ENCODE measurements at regions not wholly inside any gene's neighbourhood (a gene's known extent, or its start where the extent isn't known, plus 50 kb on each side); places are given as distances from the start of the nearest gene placed in this dataset.
"Not testable (repeated sequence)": the region's sequence is repeated elsewhere in the genome, so short reads cannot be mapped to it uniquely, and the experiment has no call there.

DNA sequence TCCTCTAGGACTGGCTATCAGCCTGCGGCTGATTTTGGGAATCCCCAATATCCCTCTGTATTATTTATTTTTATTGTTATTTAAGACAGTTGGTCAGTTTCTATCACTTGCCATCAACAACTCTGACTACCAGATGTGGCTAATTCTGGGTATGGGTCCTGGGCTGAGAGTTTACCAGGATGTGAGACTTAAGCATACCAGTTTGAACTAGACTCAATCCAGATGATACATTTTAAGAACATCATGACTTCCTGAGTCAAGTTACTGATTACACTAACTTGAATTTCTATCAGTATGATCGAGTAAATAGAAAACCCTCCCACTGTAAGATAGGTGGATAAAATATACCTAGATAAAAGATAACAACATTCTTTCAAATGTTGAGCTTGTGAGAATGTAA lies 634.0 kb downstream of the MAT2B start:
- no peak for DNase-seq

DNA sequence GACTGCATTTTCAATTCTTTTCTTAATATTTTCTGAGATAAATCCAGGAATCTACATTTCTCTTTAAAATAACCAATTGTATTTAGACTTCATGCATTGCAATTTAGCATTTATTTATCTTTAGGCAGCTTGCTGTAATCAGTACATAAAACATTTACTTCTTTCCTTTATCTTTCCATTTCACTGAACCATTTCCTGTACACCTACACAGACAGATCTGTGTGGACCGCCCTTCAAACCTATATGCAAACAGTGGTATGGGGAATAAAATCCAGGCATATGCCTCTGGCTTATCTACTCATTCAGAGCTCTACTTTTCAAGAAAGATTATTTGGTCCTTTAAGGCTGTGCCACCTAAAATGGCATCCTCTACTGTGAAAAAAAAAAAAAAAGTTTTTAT lies 640.0 kb downstream of the MAT2B start:
- no peak for DNase-seq

DNA sequence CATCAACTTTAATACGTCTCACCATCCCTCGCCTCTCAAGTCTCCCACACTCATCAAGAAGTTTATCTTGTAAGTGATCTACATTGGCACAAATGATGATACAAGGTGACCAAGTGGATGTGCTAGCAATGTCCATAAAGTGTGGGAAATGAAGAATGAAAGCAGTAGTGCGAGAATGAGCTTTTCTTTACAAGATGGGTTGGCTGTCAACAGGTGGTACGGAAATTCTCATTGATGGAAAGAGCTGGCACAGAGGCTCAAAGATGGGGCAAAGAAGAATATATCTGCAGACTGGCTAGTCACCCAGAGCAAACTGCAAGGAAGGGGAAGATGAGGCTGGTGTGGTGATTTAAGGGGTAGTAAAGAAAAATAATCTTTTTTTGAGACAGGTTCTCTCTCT lies 640.8 kb downstream of the MAT2B start:
- DNase-seq = no peak

DNA sequence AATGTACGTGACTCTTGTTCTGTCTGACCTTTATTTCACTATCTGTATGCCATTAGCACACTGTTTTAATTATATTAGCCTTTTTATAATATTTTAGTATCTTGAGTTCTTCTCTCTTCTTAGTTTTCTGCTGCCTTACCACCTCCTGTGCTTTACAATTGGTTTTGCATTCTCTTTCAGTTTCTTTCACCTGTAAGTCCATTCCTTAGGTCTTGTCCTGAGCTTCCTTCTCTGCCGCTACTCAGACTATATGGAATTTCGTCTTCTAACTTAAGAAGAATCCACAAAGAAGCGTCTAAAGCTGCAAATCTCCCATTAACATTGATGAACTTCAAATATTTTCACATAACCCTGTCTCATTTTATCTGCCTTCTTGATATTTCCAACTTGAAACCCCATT lies 642.9 kb downstream of the MAT2B start:
- no peak for DNase-seq

DNA sequence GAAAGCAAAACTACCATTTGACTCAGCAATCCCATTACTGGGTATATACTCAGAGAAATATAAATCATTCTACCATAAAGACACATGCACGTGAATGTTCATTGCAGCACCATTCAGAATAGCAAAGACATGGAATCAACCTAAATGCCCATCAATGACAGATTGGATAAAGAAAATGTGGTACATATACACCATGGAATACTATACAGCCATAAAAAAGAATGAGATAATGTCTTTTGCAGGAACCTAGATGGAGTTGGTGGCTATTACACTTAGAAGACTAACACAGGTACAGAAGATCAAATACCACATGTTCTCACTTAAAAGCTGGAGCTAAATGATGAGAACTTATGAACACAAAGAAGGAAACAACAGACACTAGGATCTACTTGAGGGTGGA lies 647.1 kb downstream of the MAT2B start:
- DNase-seq = not testable (repeated sequence)

DNA sequence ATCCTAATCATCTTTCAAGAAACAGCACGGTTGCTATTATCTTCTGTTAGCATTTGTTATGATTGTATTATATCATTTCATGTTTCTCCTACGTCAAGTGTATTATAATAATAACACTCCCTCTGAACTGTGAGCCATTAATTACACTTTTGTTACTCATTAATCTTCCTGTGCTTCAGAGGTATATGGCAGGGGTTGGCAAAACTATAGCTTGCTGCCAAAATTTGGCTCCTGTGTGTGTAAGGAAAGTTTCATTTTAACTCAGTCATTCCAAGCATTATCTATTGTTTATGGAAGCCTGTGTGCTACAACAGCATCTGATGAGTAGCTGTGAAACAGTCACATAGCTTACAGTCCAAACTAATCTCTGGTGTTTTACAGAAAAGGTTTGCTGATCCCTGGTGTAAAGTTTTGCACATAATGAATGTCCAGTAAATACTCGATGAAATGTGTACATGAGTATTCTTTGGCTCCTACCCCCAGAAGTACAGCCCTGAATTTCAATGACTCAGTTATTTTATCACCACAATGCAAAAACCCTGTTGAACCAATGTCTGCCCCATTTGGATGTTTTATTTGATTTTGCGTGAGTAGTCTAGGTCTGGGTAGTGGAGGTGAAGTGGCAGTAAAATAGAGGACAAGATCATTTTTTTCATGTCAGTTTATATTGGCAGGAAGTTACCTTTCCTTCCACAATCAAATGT lies 648.2 kb downstream of the MAT2B start:
- DNase-seq = no peak

DNA sequence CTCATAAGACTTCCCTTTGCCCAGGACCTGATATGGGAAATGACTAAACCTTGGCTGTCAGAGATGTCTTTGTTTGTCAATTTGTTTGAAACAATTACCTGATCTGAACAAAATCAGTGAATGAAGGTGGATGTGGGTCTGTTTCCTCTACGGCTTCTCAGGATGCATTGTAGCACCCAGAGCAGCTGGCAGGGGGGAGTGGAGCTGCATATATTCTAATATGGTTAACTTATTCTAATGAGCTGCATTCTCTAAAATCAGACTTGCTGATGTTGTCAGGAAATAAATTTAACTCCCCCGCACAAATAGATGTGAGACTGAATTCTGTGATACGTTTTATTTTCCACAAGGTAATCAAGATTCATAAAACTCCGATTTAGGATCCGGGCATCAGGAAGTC lies 665.4 kb downstream of the MAT2B start:
- DNase-seq = no peak

DNA sequence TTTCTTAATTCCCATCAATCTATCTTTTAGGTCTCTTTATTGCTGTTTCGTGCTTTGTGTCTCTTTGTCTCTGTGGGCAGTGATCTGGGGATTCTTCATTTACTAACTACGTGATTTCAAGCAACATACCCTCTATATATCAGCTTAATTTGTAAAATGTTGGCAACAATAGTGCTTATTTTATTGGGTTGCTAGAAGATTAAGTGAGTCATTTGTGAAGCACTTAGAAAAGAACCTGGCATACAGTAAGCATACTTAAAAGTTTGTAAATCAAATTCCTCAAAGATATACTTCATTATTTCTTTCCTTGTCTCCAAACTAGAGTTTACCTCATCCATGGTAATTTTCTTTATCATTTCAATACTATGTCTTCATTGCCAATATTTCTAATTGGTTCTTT lies 669.7 kb downstream of the MAT2B start:
- DNase-seq = no peak

DNA sequence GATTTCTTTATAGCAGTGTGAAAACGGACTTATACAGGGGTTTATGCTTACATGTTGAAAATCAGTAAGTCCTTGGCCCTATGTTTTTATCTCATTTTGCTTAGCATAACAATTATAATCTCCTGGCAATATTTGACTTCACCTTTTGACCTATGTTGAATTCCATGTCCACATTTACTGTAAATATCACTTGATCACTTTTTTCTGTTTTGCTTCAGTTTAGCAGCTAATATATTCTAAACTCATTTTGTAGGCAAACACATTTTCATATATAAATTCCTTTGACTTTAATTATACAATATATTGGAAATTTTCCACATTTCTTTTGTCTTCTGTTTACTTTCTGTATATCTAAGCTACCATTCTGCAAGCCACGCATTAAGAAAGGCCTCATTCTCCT lies 674.0 kb downstream of the MAT2B start:
- no peak for DNase-seq

DNA sequence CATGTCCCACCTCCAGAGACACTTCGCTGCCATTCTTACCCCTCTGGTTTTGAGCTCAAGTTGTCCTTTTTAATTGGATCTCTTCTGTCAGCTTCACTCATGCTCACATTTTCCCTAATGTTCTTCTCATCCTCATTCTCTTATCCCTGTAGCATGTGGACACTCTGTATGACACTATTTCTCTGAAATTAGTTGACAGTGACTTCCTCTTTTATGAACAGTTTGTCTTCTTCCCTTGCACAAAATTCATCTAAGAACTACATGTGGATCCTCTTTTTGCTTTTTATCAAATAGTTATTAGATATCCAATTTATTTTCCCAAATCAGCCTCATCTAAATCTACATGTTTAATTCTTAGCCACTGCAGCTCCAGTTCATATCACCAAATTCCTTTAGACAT lies 676.2 kb downstream of the MAT2B start:
- DNase-seq = no peak

DNA sequence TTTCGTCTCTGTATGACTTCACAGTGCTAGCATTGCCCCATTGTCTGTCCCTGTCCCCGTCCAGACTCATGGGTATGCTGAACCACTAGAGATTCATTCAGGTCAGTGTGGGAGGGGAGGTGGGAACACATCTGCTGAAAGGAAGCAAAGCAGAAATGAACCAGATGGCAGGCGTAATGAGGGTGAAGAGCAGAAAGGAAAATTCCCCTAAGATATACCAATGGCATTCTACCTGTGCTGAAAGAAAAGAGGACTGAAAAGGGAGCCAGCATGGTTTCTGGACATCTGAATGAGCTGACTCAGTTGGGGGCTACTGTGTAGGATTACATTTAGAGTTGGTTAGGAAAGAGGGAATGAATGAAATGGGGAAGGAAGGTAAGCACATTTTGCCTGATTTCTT lies 678.7 kb downstream of the MAT2B start:
- no peak for DNase-seq

DNA sequence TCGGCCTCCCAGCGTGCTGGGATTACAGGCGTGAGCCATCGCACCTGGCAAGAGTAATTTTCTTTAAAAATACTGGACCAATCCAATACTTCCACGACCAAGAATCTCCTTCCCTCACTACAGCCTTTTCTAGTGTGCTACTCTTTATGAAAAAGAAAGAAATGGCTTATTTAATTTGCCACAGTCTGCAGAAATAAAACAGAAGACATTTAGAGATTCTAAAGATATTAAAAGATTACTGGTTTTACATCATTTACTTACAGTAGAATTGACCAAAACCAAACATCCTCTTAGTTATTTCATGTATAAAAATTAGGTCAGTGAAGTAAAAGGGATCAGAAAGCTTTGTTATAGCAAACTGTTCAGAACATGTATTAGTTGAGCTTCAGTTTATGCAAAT lies 679.6 kb downstream of the MAT2B start:
- DNase-seq = no peak

DNA sequence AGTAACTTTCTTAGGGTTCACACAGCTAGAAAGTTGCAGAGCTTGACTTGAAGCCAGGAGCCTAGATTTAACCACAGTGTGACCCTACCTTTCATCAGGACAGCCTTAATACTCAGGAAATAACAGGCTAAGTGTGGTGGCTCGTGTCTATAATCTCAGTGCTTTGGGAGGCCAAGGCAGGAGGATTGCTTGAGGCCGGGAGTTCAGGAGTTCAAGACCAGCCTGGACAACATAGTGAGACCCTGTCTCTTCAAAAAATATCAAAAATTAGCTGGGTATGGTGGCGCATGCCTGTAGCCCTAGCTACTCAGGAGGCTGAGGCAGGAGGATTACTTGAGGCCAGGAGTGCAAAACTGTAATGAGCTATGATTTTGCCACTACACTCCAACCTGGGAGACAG lies 681.1 kb downstream of the MAT2B start:
- DNase-seq = no peak

DNA sequence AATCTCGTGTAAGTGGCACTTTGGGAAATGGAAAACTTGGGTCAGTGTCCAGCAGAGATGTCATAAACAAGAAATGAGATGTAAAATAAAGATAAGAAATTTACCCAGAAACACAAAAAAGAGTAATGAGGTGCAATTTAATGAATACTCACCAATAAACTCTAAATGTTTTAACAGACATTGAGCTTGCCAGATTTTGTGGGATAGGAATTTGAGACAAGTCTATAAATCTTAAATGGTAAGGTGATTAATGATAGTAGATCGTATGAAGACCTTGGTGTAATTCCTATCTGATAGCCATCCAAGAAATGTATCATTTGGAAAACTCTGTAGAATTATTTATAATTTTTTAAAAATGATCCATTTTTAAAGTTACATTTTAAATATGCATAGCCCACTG lies 682.4 kb downstream of the MAT2B start:
- no peak for DNase-seq

DNA sequence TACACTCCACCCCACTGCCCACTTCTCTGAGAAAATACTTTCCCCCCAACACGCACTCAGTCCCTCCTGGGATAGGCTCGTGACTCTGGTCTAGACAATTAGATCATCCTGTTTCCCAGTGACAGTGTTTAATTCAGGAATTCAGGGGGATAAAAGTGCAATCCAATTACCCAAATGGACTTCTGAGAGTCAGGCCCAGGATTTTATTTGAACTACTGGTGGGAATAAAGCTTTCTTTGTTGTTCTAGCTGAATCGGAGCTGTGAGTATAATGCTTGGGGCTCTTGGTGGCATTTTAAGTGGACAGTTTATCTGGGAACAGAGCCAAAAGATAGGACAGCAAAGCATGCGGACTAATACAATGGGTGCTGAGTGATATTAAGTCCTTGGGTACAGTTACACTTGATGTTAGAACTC lies 683.3 kb downstream of the MAT2B start:
- DNase-seq = no peak

DNA sequence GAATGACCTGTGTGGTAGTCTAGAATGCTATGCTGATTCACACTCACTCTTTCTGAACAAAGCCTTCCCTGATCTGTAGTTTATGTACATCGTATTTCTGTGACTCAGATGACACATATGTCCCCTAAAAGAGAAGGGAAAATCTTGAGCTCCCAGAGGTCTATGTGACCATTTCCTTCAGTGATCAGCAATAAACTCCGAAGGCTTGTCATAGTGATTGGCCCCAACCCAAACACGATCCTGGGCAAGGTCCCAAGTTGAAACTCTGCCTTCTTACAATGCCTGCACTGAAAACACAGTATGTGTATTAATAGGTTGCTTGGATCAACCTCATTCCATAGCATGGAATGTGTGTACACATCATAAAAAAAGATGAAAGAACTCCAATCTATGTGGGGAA lies 685.8 kb downstream of the MAT2B start:
- DNase-seq = no peak

DNA sequence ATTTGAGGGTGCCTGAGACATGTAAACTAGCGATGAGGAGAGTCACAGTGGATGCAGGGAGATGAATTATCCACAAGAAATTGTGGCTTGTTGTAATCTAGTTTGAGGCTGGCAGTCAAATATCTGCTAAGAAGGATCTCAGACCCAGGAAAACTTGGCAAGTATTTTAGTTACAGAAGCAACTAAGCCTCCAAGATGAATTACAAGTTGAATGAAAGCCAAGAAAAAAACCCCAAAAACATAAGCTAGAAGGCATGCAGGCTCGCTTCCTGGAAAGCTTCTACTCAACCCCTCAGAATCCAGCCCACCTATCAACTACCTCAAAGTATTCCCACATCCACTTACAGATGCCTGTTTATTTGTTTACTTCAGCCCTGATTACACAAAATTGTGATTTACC lies 696.9 kb downstream of the MAT2B start:
- no peak for DNase-seq

DNA sequence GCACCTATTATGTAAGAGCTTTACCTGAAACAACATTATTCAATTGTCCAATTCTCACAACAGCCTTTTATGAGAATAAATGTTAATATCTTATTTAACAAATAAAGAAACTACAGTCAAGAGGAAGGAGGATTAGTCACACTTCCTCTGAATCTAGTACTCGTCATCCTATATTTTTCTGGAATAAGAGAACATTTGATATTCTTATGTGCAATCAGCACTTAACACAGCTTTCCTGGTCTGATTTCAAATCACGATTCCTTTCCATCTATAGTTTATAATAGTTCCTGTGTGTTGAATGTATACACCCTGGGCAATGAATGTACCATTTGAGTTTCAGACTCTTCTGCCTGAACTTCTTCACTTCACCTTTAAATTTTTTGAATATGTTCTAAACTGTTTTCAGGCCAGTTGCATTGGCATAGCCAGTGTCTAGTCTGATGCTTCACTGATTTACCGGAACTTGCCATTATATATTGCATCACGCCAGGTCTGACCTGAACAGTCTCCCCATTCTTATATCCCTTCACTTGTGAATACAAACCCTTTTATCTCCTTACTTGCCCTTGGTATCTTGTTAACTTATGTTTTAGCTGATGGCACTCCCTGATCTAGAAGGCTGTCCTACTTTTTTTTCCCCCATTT lies 698.3 kb downstream of the MAT2B start:
- DNase-seq = no peak

DNA sequence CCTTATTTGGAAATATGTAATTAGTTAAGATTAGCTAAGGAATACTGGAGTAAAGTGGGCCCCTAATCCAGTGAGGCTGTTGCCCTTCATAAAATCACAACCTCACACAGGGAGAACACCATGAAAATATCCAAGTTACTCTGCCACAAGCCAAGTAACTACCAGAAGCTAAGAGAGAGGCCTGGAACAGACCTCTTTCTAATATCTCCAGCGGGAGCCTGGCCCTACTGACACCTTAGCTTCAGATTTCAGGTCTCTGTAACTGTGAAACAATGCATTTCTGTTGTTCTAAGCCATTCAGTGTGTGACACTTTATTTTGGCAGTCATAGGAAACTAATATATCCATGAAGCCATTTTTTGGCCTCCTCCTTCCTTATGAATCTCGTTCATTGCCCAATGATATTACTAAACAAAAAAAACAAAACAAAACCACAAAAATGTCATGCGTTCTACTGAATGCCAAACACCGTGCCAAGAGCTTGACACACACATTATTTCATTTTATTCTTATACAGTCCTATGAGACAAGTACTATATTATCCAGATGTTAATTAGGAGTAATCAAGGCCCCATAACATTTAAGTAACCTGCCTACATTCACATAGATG lies 699.0 kb downstream of the MAT2B start:
- DNase-seq = no peak

DNA sequence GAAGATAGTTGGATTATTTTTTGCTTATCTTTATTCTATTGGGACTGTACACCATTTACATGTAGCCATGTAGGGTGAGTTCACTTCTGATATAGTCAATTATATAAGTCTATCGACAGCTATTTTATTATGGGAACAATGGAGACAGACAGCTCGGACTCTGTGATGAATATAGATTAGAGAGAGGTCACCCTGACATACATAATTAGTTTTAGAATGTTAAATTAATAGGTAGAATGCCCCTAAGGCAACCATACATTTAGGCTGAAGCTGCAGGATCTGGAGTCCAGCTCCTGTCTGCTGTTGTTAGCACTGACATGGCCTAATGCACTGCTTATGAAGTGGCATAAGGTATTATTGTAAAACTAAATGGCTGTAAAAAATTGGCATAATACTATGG lies 700.8 kb downstream of the MAT2B start:
- DNase-seq = no peak

DNA sequence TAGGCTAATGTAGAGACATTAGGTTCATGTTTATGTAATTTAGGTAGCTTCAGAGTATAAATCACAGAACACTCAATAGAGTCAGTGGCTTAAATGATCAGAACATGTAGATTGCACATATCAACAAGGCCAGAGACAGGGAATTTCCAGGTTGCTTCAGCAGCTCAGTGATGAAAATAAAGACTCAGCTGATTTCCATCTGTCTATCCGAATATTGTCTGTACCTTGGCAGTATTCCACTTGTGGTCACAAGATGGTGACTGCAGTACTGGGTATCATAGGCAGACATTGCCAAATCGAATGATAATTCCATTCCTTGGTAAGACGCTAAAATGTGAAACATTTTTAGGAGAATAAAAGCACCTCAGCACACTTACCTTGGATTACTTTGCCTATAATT lies 702.2 kb downstream of the MAT2B start:
- no peak for DNase-seq

DNA sequence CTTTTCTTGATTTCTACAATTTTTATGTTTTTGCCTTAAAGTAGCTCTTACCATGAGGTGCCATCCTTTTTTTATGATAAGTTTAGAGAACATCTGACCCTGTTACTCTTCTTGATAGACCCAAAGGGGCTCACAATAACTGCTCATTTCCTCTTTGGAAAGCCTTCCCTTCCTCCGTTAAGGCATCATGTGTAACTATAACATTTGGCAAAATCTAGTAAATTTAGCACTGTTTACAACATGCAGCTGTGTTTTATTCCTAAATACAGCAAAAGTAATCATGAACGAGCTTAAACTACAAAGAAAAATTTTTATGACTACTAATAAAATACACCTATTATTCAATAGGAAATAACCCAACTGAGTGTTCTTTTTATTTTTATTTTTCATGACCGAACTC lies 705.1 kb downstream of the MAT2B start:
- no peak for DNase-seq

DNA sequence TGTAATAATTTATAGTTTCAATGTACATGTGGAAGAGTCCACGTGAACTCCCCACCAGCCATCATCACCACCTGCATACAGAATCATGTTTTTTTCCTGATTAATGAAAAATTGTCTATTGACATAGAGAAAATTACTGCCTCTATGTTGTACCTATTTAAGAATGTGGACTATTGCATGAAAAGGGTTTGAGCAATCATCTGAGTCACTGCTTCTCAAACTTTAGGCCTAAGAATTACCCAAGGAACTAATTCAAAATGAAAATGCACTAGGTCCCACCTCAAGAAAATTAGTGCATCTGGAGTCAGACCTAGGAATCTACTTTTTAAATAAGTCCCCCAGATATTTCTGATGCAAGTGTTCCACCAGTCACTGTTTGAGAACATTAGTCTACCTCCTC lies 709.3 kb downstream of the MAT2B start:
- no peak for DNase-seq

DNA sequence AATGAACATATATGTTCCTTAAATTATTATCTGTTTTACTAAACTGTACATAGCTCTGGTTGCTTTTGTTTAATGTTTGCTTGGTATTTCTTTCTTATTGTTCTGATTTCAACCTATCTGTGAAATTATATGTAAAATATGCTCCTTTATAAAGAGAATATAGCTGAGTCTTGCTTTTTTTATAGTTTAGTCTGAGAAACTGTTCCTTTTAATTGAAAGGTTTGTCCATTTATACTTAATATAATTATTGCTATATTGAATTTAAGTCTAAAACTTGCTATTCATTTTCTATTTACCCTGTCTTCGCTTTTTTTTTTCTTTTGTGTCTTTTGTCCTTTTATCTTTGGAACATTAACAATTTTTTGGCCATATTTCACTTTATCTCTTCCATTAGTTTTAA lies 712.0 kb downstream of the MAT2B start:
- DNase-seq = no peak

DNA sequence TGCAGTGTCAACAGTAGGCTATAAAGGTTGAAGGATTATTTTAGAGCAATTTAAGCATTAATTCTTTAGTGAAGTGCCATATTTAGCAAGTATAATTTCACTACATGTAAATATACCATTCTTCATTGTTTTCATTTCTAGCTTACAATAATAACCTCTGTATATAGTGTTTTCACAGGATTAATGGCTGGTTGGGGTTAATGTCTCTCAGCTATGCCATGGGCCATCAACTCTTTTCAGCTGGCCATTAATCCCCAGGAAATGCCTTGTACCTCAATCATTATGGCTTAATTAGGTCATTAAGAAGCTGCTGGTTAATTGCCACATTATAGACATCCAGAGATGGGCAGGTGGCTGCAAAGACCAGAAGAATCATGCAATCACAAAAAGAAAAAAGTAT lies 715.1 kb downstream of the MAT2B start:
- no peak for DNase-seq
